HCT116 (cell line): ENCODE measurements at regions not wholly inside any gene's neighbourhood (a gene's known extent, or its start where the extent isn't known, plus 50 kb on each side); places are given as distances from the start of the nearest gene placed in this dataset.

ENCODE experiments used
- ATAC-seq: fragments of 200-7000 bp; cut with Tn5 transposase; 2 replicates; pipeline ENCODE4 v1.9.1; 2020; ENCODE audit warnings: mild to moderate bottlenecking, moderate library complexity
- BruUV-seq: library from RNA; stranded (reverse); fragments of 400-500 nt; replicated peaks from 2 replicates; lab custom pipeline; 2021; lab: Mats Ljungman, UMichigan
- CTCF ChIA-PET: fragments of 300-600 bp; sonication (Branson Sonifier 250); formaldehyde crosslinking; loops from one replicate; lab custom pipeline; 2021; ENCODE audit warnings: antibody characterized with exemption; lab: Charles Lee
- POLR2A ChIA-PET: fragments of 300-600, 350-600 bp; sonication (Branson Sonifier 250); formaldehyde crosslinking; loops from one replicate; lab custom pipeline; 2021; ENCODE audit warnings: antibody characterized with exemption; lab: Charles Lee
- RAD21 ChIA-PET, 2 experiments: fragments of 300-600 bp; sonication (Branson Sonifier 250); formaldehyde crosslinking; loops; one replicate each; lab custom pipeline; 2023; ENCODE audit warnings: low total read pairs in 2 of 2; ENCODE audit not compliant: uncharacterized antibody in 2 of 2, unreplicated experiment in 2 of 2, low non-redundant PET in 1 of 2; lab: Charles Lee
- DNase-seq: peaks from one replicate; pipeline ENCODE4 v3.0.0-alpha.2; 2010; ENCODE audit warnings: low read depth, low spot score
- H2AFZ ChIP-seq: fragments of 200-600 bp; shearing (Covaris generic), sonication (generic); 2 replicates; pipeline ENCODE4 v1.6.1; 2017; ENCODE audit warnings: low read depth, mixed run types, mixed read lengths, antibody characterized with exemption, low read length; ENCODE audit not compliant: poor library complexity, severe bottlenecking
- H3K27ac ChIP-seq: 2 replicates; pipeline ENCODE4 v1.5.1; 2012; ENCODE audit warnings: low read depth, low read length
- H3K27me3 ChIP-seq: fragments of 200-600 bp; sonication (generic); 2 replicates; pipeline ENCODE4 v1.6.1; 2016; ENCODE audit warnings: mixed run types, low read length, mixed read lengths; ENCODE audit not compliant: insufficient read depth
- H3K36me3 ChIP-seq, 2 experiments: fragments of 200-500 bp in 1 of 2; fragments of 200-600 bp in 1 of 2; sonication (Bioruptor generic) in 1 of 2; sonication (generic) in 1 of 2; 2 replicates each; pipeline versions ENCODE4 v1.5.1 to v1.6.1; 2014 to 2016; ENCODE audit warnings: low read length in 2 of 2, inconsistent platforms in 1 of 2, mixed read lengths in 1 of 2, mixed run types in 1 of 2; ENCODE audit not compliant: insufficient read depth in 2 of 2, control insufficient read depth in 1 of 2
- H3K4me1 ChIP-seq, 2 experiments: fragments of 200-600 bp in 1 of 2; sonication (generic) in 1 of 2; 2 replicates each; pipeline versions ENCODE4 v1.5.1 to v1.6.1; 2012 to 2017; ENCODE audit warnings: low read length in 2 of 2, inconsistent platforms in 1 of 2, mild to moderate bottlenecking in 1 of 2, mixed read lengths in 1 of 2, mixed run types in 1 of 2, moderate library complexity in 1 of 2; ENCODE audit not compliant: insufficient read depth in 2 of 2, control insufficient read depth in 1 of 2
- H3K4me2 ChIP-seq: fragments of 200-600 bp; sonication (generic); 2 replicates; pipeline ENCODE4 v1.6.1; 2017; ENCODE audit warnings: mixed run types, low read length, mixed read lengths
- H3K4me3 ChIP-seq, 2 experiments: fragments of 200-600 bp in 1 of 2; sonication (generic) in 1 of 2; replicated peaks in 1 of 2; 2 replicates each; pipeline ENCODE4 v1.5.1; 2011 to 2016; ENCODE audit warnings: low read length in 2 of 2, control low read depth in 1 of 2, low read depth in 1 of 2, mild to moderate bottlenecking in 1 of 2, mixed read lengths in 1 of 2, mixed run types in 1 of 2
- H3K79me2 ChIP-seq: fragments of 200-600 bp; sonication (generic); 2 replicates; pipeline ENCODE4 v1.6.1; 2017; ENCODE audit warnings: mild to moderate bottlenecking, mixed run types, low read length, moderate library complexity, mixed read lengths; ENCODE audit not compliant: insufficient read depth
- H3K9ac ChIP-seq: fragments of 200-600 bp; sonication (generic); 2 replicates; pipeline ENCODE4 v1.6.1; 2016; ENCODE audit warnings: low read length, mixed read lengths
- H3K9me2 ChIP-seq: fragments of 200-600 bp; sonication (generic), shearing (Covaris generic); 2 replicates; pipeline ENCODE4 v1.6.1; 2017; ENCODE audit warnings: mixed run types, mild to moderate bottlenecking, moderate library complexity; ENCODE audit not compliant: insufficient read depth
- H3K9me3 ChIP-seq, 2 experiments: fragments of 200-500 bp in 1 of 2; fragments of 200-600 bp in 1 of 2; sonication (Bioruptor generic) in 1 of 2; sonication (generic) in 1 of 2; 2 replicates each; pipeline ENCODE4 v1.6.1; 2014 to 2017; ENCODE audit warnings: low read length in 2 of 2, mixed read lengths in 2 of 2, inconsistent platforms in 1 of 2, low read depth in 1 of 2, mild to moderate bottlenecking in 1 of 2, mixed run types in 1 of 2, moderate library complexity in 1 of 2; ENCODE audit not compliant: control insufficient read depth in 1 of 2, insufficient read depth in 1 of 2
- H4K20me1 ChIP-seq: fragments of 200-600 bp; sonication (generic), shearing (Covaris generic); 2 replicates; pipeline ENCODE4 v1.6.1; 2017; ENCODE audit warnings: mixed run types, mild to moderate bottlenecking, moderate library complexity; ENCODE audit not compliant: insufficient read depth
- ATF3 ChIP-seq: IDR thresholded peaks from 2 replicates; pipeline ENCODE4 v1.6.1; 2012
- CBX3 ChIP-seq: IDR thresholded peaks from 2 replicates; pipeline ENCODE4 v1.6.1; 2012; ENCODE audit warnings: low read depth
- CTCF ChIP-seq, 3 experiments: fragments of 200-600 bp in 1 of 3; sonication (generic) in 1 of 3; IDR thresholded peaks in 2 of 3; conservative IDR thresholded peaks in 1 of 3; 2 replicates each; pipeline ENCODE4 v1.5.1; 2012 to 2017; ENCODE audit warnings: low read depth in 2 of 3, low read length in 2 of 3, antibody characterized with exemption in 1 of 3, borderline replicate concordance in 1 of 3, control low read depth in 1 of 3, mild to moderate bottlenecking in 1 of 3, mixed read lengths in 1 of 3, mixed run types in 1 of 3, moderate library complexity in 1 of 3; ENCODE audit not compliant: insufficient read depth in 1 of 3
- ELF1 ChIP-seq: IDR thresholded peaks from 2 replicates; pipeline ENCODE4 v1.6.1; 2012; ENCODE audit warnings: low read depth, borderline replicate concordance
- EZH2phosphoT487 ChIP-seq: fragments of 200-600 bp; IDR thresholded peaks from 2 replicates; pipeline ENCODE4 v1.6.1; 2018; ENCODE audit warnings: antibody characterized with exemption, borderline replicate concordance
- RAD21 ChIP-seq: IDR thresholded peaks from 2 replicates; pipeline ENCODE4 v1.6.1; 2012; ENCODE audit warnings: low read depth, mild to moderate bottlenecking
- SIN3A ChIP-seq: IDR thresholded peaks from 2 replicates; pipeline ENCODE4 v1.6.1; 2012; ENCODE audit warnings: low read depth
- SP1 ChIP-seq: IDR thresholded peaks from 2 replicates; pipeline ENCODE4 v1.6.1; 2012; ENCODE audit warnings: low read depth
- SRF ChIP-seq: IDR thresholded peaks from 2 replicates; pipeline ENCODE4 v1.6.1; 2012; ENCODE audit warnings: low read depth
- TCF7L2 ChIP-seq: IDR thresholded peaks from 2 replicates; pipeline ENCODE4 v1.7.0; 2011; ENCODE audit warnings: borderline replicate concordance, inconsistent platforms; ENCODE audit not compliant: insufficient read depth, insufficient read length; ENCODE audit errors: extremely low read depth
- ZBTB33 ChIP-seq: IDR thresholded peaks from 2 replicates; pipeline ENCODE4 v1.6.1; 2011; ENCODE audit warnings: mild to moderate bottlenecking, low read length, moderate library complexity; ENCODE audit not compliant: insufficient replicate concordance; ENCODE audit errors: extremely low read depth
- ZFX ChIP-seq: fragments of 450-650 bp; IDR thresholded peaks from 2 replicates; pipeline ENCODE4 v1.6.1; 2017
- ZNF274 ChIP-seq: fragments of 200-500 bp; sonication (Bioruptor generic); IDR thresholded peaks from 2 replicates; pipeline ENCODE4 v1.6.1; 2014; ENCODE audit warnings: mild to moderate bottlenecking, low read depth, low read length, inconsistent platforms
- intact Hi-C: fragments of 100-400 bp; cut with micrococcal nuclease; formaldehyde crosslinking; loops from 2 replicates; pipeline ENCODE4 v1.10.0; 2022

GRCh38 chr18:30698571-30698970 lies 344.0 kb downstream of the DSC3 start:
- intact Hi-C loops: no loop called here

More at GRCh38 chr18:30698571-30698970, 344.0 kb downstream of the DSC3 start:
- no peak for ATAC-seq
- Histone ChIP-seq H3K4me1 (no peaks in the 10 kb centered on the region), H3K9me2 (no peaks in the 10 kb centered on the region), H3K36me3 (no peaks in the 10 kb centered on the region), H4K20me1 (no peaks in the 10 kb centered on the region), H3K4me2 (no peak overlapping the region), H3K9ac (no peak overlapping the region), H3K27ac (no peak overlapping the region), H3K9me3 (no peaks in the 10 kb centered on the region), H3K4me3 (no peak overlapping the region), H2AFZ (no peak overlapping the region), H3K79me2 (no peaks in the 10 kb centered on the region), H3K27me3 (no peaks in the 10 kb centered on the region)
- BruUV-seq: no TSS peak
- ChIA-PET CTCF (no interaction called here), RAD21 (no interaction called here), POLR2A (no interaction called here)
- no peak for DNase-seq
- TF ChIP-seq CBX3: no peak
- TF ChIP-seq SRF: no peak
- no peak for TF ChIP-seq ZBTB33
- TF ChIP-seq ZNF274: no peak
- no peak for TF ChIP-seq ELF1
- TF ChIP-seq TCF7L2: no peak
- no peak for TF ChIP-seq SIN3A
- TF ChIP-seq EZH2phosphoT487: no peak
- no peak for TF ChIP-seq ZFX
- TF ChIP-seq SP1: no peak
- TF ChIP-seq RAD21: no peak
- no peak for TF ChIP-seq CTCF (IDR thresholded peaks at IDR 0.05 in 2 of 3, conservative IDR thresholded peaks at IDR 0.05 in 1 of 3; ENCODE audit: borderline replicate concordance in 1 of 3, insufficient read depth in 1 of 3, low read depth in 2 of 3, low read length in 2 of 3)
- TF ChIP-seq ATF3: no peak
